ENCODE measurements at regions not wholly inside any gene's neighbourhood (a gene's known extent, or its start where the extent isn't known, plus 50 kb on each side); places are given as distances from the start of the nearest gene placed in this dataset.

- FAIRE-seq (no peak), DNase-seq (ENCODE audit: insufficient read length, low spot score) (no peak)
Measured at GRCh38 chr18:22838221-22838620, 94.9 kb upstream of the RBBP8 start.

- FAIRE-seq (no peak), DNase-seq (ENCODE audit: insufficient read length, low spot score) (no peak)
Measured at GRCh38 chr18:22838639-22839277, 94.4 kb upstream of the RBBP8 start.

- DNase-seq (ENCODE audit: insufficient read length, low spot score) (no peak), FAIRE-seq (no peak)
Measured at GRCh38 chr18:22839340-22839821, 93.7 kb upstream of the RBBP8 start.

GRCh38 chr18:22840606-22841144 lies 92.5 kb upstream of the RBBP8 start:
- DNase-seq (ENCODE audit: insufficient read length, low spot score): no peak
- no peak for FAIRE-seq

DNA sequence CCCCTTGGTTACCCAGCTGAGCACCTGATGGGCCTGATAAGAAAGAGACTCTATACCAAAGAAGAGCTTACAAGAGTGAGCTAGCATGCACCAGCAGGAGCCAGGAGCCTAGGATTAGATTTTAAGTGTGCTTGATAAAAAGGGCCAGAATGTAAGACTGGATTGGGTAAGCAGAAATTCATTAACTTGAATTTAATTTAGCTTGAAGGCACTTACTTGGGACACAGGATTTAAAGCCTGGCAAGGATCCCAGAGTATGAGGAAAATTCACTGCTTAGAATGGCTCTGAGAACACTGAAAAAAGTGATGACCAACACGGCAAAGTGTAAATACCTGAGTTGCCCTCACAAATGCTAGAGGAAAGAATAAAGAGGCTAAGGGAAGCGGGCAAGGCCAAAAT lies 91.3 kb upstream of the RBBP8 start:
- no peak for FAIRE-seq
- no peak for DNase-seq (ENCODE audit: insufficient read length, low spot score)

- FAIRE-seq (no peak), DNase-seq (ENCODE audit: insufficient read length, low spot score) (no peak)
Measured at GRCh38 chr18:22844190-22844589, 88.9 kb upstream of the RBBP8 start.

GRCh38 chr18:22844628-22845027 lies 88.5 kb upstream of the RBBP8 start:
- FAIRE-seq: no peak

DNA sequence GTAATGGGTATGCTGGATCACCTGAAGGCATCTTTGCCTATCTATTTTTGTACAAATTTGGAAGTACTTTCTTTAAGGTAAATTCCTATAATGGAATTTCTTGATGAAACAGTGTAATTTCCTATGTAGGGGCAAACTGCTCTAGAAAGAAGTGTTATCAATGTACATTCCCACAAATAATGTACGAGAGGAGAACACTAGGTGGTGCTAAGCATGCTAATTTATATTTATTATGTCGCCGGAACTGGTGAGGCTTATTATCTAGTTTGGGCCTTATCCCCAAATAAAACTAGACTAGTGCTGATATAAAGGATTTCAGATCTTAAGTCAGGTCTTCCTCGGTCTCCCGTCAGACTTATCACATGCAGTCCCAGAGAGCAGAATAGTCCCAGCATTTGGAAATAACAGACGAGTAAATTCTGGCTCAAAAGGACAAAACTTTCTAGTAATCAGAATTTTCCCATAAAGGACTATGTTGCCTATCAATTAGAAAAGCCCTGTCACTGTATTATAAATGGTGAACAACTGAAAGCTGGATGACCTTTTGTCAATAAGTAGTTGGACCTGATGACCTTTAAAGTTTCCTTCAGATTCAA lies 86.9 kb upstream of the RBBP8 start:
- DNase-seq (ENCODE audit: insufficient read length, low spot score): no peak
- FAIRE-seq: no peak

More at GRCh38 chr18:22844628-22845027, 88.5 kb upstream of the RBBP8 start:
- DNase-seq (ENCODE audit: insufficient read length, low spot score): no peak

DNA sequence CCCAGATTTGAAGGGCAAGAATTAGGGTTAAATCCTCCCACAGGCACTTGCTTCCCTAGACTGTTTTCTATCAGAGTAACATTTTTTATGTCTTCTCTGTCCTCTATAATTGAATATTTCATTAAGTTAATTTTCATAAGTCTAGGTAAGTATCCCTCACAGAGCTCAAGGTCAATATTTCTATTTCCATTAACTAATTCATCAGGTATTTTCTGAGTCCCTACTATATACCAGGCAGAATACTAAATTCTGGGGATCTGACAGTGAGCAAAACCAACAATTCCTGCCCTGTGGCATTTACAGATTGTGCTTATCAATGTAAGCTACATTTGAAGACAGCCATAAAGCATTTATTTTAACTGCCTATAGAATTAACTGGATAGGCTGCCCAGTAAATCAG lies 86.4 kb upstream of the RBBP8 start:
- no peak for FAIRE-seq
- no peak for DNase-seq (ENCODE audit: insufficient read length, low spot score)

DNA sequence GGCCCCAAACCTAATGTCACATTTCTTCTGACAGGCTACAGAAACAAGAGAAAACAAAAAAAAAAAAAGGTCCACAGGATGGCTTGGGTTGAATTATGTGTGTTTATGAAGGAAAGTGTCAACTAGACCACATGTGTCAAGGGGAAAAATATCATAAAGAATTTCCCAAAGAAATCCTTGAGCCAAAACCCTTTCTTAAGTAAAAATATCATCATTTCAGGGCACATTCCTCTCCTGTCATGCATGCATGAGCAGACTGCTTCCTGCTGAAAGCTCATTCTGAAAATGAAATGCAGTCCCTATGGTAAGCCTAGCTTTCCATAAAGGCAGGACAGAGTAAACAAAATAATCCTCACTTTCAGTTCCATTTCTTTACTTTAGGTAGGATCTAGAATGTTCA lies 85.7 kb upstream of the RBBP8 start:
- FAIRE-seq: no peak
- no peak for DNase-seq (ENCODE audit: insufficient read length, low spot score)

DNA sequence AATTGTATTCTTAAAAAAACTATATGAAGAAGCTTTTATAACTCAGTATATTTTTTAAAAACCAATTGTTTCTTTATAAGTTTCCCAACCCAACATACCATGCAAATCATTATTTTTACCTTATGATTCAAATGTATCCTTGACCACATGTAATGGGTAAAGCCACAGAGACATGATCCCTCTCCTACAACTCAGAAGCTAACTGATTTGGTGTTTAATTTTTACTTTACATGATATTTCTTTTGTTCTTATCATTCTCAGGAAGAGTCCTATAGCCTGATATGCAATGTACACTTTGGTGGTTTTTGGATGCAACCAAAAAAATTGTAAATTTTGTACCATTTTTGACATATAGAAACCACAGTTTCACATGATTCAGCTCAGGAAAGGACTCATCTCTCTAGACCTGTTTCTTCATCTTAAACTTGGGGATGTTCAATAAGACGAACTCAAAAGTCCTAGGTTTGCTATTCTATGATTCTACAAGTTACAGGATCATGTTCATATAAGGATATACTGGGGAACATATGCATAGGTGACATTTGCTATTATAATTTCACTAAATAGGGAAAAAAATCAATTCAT lies 85.2 kb upstream of the RBBP8 start:
- DNase-seq (ENCODE audit: insufficient read length, low spot score): no peak
- FAIRE-seq: no peak

DNA sequence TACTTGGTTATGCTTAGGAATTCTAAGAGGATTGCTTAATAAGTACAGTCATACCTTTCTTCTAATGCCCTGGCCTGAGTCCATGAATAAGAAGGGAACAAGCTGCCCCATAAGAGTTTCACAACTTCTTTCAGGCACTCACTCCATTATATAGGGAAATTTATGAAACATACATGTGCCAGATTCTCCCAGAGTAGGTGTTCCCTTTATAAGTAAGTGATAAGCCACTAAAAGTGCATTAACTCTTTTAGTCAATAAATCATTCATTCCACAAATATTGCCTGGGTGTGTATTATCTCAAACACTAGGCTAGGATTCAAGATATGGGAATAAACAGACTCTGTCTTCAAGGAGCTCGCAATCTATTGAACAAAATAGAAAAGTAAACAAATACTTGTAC lies 84.5 kb upstream of the RBBP8 start:
- DNase-seq (ENCODE audit: insufficient read length, low spot score) (no peak), FAIRE-seq (no peak)

GRCh38 chr18:22856870-22857269 lies 76.3 kb upstream of the RBBP8 start:
- DNase-seq (ENCODE audit: insufficient read length, low spot score): no peak
- FAIRE-seq: no peak

- FAIRE-seq: no peak
- no peak for DNase-seq (ENCODE audit: insufficient read length, low spot score)
Measured at GRCh38 chr18:22858121-22858520, 75.0 kb upstream of the RBBP8 start.

DNA sequence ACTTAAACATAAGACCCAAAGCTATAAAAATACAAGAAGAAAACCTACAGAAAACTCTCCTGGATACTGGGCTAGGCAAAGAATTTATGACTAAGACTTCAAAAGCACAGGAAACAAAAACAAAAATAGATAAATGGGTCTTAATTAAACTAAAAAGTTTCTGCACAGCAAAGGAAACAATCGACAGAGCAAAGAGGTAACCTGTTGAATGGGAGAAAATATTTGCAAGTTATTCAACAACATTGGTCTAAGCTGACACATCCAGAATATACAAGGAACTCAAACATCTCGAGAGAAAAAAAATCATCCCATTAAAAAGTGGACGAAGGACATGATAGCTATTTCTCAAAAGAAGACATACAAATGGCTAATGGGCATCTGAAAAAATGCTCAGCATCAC lies 72.3 kb upstream of the RBBP8 start:
- no peak for FAIRE-seq
- no peak for DNase-seq (ENCODE audit: insufficient read length, low spot score)

- FAIRE-seq: no peak
- DNase-seq (ENCODE audit: insufficient read length, low spot score): no peak
Measured at GRCh38 chr18:22865354-22866116, 67.6 kb upstream of the RBBP8 start.

DNA sequence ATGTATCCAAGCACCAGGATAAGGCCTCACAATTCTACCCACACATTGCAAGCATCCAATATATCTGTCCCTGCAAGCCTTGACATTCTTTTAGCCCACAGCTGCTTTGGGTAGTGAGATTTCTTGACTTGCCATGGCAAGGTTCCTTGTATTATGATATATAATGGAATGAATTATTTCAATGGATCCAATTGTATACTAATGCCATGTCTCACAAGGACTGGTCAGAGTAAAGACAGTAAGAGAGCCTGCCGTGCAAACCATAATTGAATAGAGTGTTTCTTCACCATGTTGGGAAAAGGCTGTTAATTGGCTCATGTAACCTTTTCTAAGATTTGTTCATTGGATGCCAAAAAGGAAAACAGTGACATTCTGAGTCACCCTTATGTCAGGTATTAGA lies 64.3 kb upstream of the RBBP8 start:
- DNase-seq (ENCODE audit: insufficient read length, low spot score) (no peak), FAIRE-seq (no peak)

GRCh38 chr18:22871809-22872525 lies 61.2 kb upstream of the RBBP8 start:
- DNase-seq (ENCODE audit: insufficient read length, low spot score) (no peak), FAIRE-seq (no peak)

DNA sequence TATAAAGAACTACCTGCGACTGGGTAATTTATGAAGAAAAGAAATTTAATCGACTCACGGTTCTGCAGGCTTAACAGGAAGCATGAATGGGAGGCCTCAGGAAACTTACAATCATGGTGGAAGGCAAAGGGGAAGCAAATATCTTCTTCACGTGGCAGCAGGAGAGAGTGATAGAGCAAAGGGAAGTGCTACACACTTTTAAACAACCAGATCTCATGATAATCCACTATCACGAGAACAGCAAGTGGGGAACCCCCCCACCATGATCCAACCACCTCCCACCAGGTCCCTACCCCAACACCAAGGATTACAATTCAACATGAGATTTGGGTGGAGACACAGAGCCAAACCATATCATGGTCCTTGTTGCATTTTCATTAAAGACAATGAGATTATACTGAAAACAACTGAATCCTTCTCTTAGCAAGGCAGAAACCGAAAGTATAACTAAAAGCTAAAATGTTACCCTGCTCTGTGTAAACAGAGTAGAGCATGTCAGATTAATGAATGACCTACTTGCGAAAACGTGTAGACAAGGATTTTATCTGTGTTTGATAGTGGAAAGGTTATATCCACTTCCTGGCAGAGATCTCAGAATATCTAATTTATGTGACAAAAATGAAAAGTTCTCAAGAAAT lies 60.1 kb upstream of the RBBP8 start:
- DNase-seq (ENCODE audit: insufficient read length, low spot score): no peak
- no peak for FAIRE-seq

GRCh38 chr18:22879293-22879692 lies 53.8 kb upstream of the RBBP8 start:
- no peak for FAIRE-seq
- DNase-seq (ENCODE audit: insufficient read length, low spot score): no peak

All from HTR-8/SVneo (cell line).